Astrocyte (in vitro differentiated cells and primary cell): ENCODE measurements at regions not wholly inside any gene's neighbourhood (a gene's known extent, or its start where the extent isn't known, plus 50 kb on each side); places are given as distances from the start of the nearest gene placed in this dataset.

Source experiments
- DNase-seq: peaks from one replicate; pipeline ENCODE4 v3.0.0-alpha.2; 2010; ENCODE audit warnings: low read depth
- FAIRE-seq: peaks from 2 replicates; lab custom pipeline; 2011; peaks lifted over from hg19 to GRCh38; lab: Jason Lieb, UNC
- H2AFZ ChIP-seq: 2 replicates; pipeline ENCODE4 v1.6.0; 2012; ENCODE audit warnings: low read depth, low read length, inconsistent platforms
- H3K27ac ChIP-seq: 2 replicates; pipeline ENCODE4 v1.5.1; 2011; ENCODE audit warnings: low read depth, low read length, inconsistent platforms
- H3K27me3 ChIP-seq: 2 replicates; pipeline ENCODE4 v1.6.0; 2011; ENCODE audit warnings: low read length, inconsistent platforms; ENCODE audit not compliant: insufficient read depth
- H3K36me3 ChIP-seq: 2 replicates; pipeline ENCODE4 v1.5.1; 2011; ENCODE audit warnings: low read length, inconsistent platforms; ENCODE audit not compliant: insufficient read depth
- H3K4me1 ChIP-seq: 2 replicates; pipeline ENCODE4 v1.5.1; 2011; ENCODE audit warnings: low read length, inconsistent platforms; ENCODE audit not compliant: insufficient read depth
- H3K4me2 ChIP-seq: 2 replicates; pipeline ENCODE4 v1.6.0; 2012; ENCODE audit warnings: low read length, inconsistent platforms
- H3K4me3 ChIP-seq: 2 replicates; pipeline ENCODE4 v1.5.1; 2011; ENCODE audit warnings: low read depth, mild to moderate bottlenecking, low read length, inconsistent platforms; ENCODE audit not compliant: insufficient read depth
- H3K79me2 ChIP-seq: 2 replicates; pipeline ENCODE4 v1.6.0; 2012; ENCODE audit warnings: mild to moderate bottlenecking, low read length, inconsistent platforms; ENCODE audit not compliant: insufficient read depth
- H3K9ac ChIP-seq: 2 replicates; pipeline ENCODE4 v1.6.0; 2012; ENCODE audit warnings: mild to moderate bottlenecking, low read length, inconsistent platforms
- H3K9me3 ChIP-seq: 2 replicates; pipeline ENCODE4 v1.5.1; 2012; ENCODE audit warnings: low read depth, mild to moderate bottlenecking, low read length, inconsistent platforms; ENCODE audit not compliant: insufficient read depth
- H4K20me1 ChIP-seq: 2 replicates; pipeline ENCODE4 v1.6.0; 2012; ENCODE audit warnings: low read length, inconsistent platforms; ENCODE audit not compliant: insufficient read depth
- H3K27ac Mint-ChIP-seq: one replicate; pipeline ENCODE4 v1.8.0; 2021; ENCODE audit warnings: mild to moderate bottlenecking, mixed read lengths; ENCODE audit not compliant: unreplicated experiment
- H3K27me3 Mint-ChIP-seq: one replicate; pipeline ENCODE4 v1.8.0; 2021; ENCODE audit warnings: low read depth, mixed read lengths; ENCODE audit not compliant: unreplicated experiment
- H3K36me3 Mint-ChIP-seq: one replicate; pipeline ENCODE4 v1.8.0; 2021; ENCODE audit warnings: low read depth, mixed read lengths; ENCODE audit not compliant: unreplicated experiment
- H3K4me1 Mint-ChIP-seq: one replicate; pipeline ENCODE4 v1.8.0; 2021; ENCODE audit warnings: low read depth, mixed read lengths; ENCODE audit not compliant: unreplicated experiment
- H3K4me3 Mint-ChIP-seq: one replicate; pipeline ENCODE4 v1.8.0; 2021; ENCODE audit warnings: mild to moderate bottlenecking, moderate library complexity, mixed read lengths; ENCODE audit not compliant: unreplicated experiment
- H3K9me3 Mint-ChIP-seq: one replicate; pipeline ENCODE4 v1.8.0; 2021; ENCODE audit warnings: mild to moderate bottlenecking, mixed read lengths; ENCODE audit not compliant: unreplicated experiment
- CTCF ChIP-seq: IDR thresholded peaks from 2 replicates; pipeline ENCODE4 v1.5.1; 2011; ENCODE audit warnings: low read depth, mild to moderate bottlenecking, inconsistent platforms, low read length, moderate library complexity; ENCODE audit not compliant: insufficient read depth
- EZH2 ChIP-seq: IDR thresholded peaks from 2 replicates; pipeline ENCODE4 v1.6.1; 2012; ENCODE audit warnings: mild to moderate bottlenecking, low read length, inconsistent platforms; ENCODE audit not compliant: insufficient read depth

GRCh38 chr4:11701966-11702725, 273.5 kb upstream of the HS3ST1 start:
- Mint-ChIP-seq H3K9me3 (no peaks in the 10 kb centered on the region), H3K4me1 (peaks cover 30% of the 10 kb centered on the region), H3K4me3 (no peak overlapping the region), H3K27me3 (no peaks in the 10 kb centered on the region), H3K36me3 (no peaks in the 10 kb centered on the region), H3K27ac (no peak overlapping the region)
- no peak overlapping the region for H3K4me2 ChIP-seq
- DNase-seq: no peak
- no peaks in the 10 kb centered on the region for H4K20me1 ChIP-seq
- H3K79me2 ChIP-seq: no peaks in the 10 kb centered on the region
- H3K4me1 ChIP-seq: peaks cover 37% of the 10 kb centered on the region
- TF ChIP-seq CTCF: no peak
- no peak for TF ChIP-seq EZH2
- H3K36me3 ChIP-seq: no peaks in the 10 kb centered on the region
- no peak overlapping the region for H3K27ac ChIP-seq
- no peak overlapping the region for H2AFZ ChIP-seq
- no peak overlapping the region for H3K9ac ChIP-seq
- H3K27me3 ChIP-seq: no peaks in the 10 kb centered on the region
- FAIRE-seq: no peak
- no peak overlapping the region for H3K4me3 ChIP-seq
- H3K9me3 ChIP-seq: no peaks in the 10 kb centered on the region

- H3K4me2 ChIP-seq: peak overlapping the region; percentile 19
- Mint-ChIP-seq H3K27ac (no peak overlapping the region), H3K9me3 (no peaks in the 10 kb centered on the region), H3K27me3 (no peaks in the 10 kb centered on the region), H3K36me3 (no peaks in the 10 kb centered on the region), H3K4me1 (peaks cover 30% of the 10 kb centered on the region), H3K4me3 (no peak overlapping the region)
- no peaks in the 10 kb centered on the region for H3K36me3 ChIP-seq
- H3K4me3 ChIP-seq: no peak overlapping the region
- H3K9me3 ChIP-seq: no peaks in the 10 kb centered on the region
- peak overlapping the region; percentile 36 for H3K27ac ChIP-seq
- H3K79me2 ChIP-seq: no peaks in the 10 kb centered on the region
- no peak for FAIRE-seq
- no peak overlapping the region for H2AFZ ChIP-seq
- no peak overlapping the region for H3K9ac ChIP-seq
- H3K4me1 ChIP-seq: peaks cover 37% of the 10 kb centered on the region
- peak; percentile 68 for DNase-seq
- H4K20me1 ChIP-seq: no peaks in the 10 kb centered on the region
- TF ChIP-seq CTCF (no peak), EZH2 (no peak)
- no peaks in the 10 kb centered on the region for H3K27me3 ChIP-seq
Observed at GRCh38 chr4:11700751-11701226, 272.1 kb upstream of the HS3ST1 start.
